Mesenchymal stem cell (in vitro differentiated cells and primary cell): ENCODE measurements at regions not wholly inside any gene's neighbourhood (a gene's known extent, or its start where the extent isn't known, plus 50 kb on each side); places are given as distances from the start of the nearest gene placed in this dataset.
"Not testable (repeated sequence)": the region's sequence is repeated elsewhere in the genome, so short reads cannot be mapped to it uniquely, and the experiment has no call there.

ENCODE experiments used
- DNase-seq: peaks from one replicate; pipeline ENCODE4 v3.0.0-alpha.2; 2013
- H2AFZ ChIP-seq: one replicate; pipeline ENCODE4 v1.6.1; 2013; ENCODE audit warnings: low read depth, mild to moderate bottlenecking, control low read depth, inconsistent platforms, low read length, moderate library complexity
- H2AK5ac ChIP-seq: 2 replicates; pipeline ENCODE4 v1.6.1; 2013; ENCODE audit warnings: low read length, moderate library complexity, mild to moderate bottlenecking, inconsistent platforms; ENCODE audit not compliant: severe bottlenecking
- H2BK120ac ChIP-seq: one replicate; pipeline ENCODE4 v1.6.1; 2013; ENCODE audit warnings: low read depth, mild to moderate bottlenecking, inconsistent platforms, low read length, moderate library complexity
- H2BK12ac ChIP-seq, 2 experiments: one replicate each; pipeline ENCODE4 v1.6.1; 2013; ENCODE audit warnings: inconsistent platforms in 2 of 2, low read length in 2 of 2, mild to moderate bottlenecking in 2 of 2, moderate library complexity in 2 of 2, control low read depth in 1 of 2
- H2BK15ac ChIP-seq: one replicate; pipeline ENCODE4 v1.6.1; 2013; ENCODE audit warnings: mild to moderate bottlenecking, low read depth, inconsistent platforms; ENCODE audit not compliant: poor library complexity, severe bottlenecking
- H2BK5ac ChIP-seq: 2 replicates; pipeline ENCODE4 v1.6.1; 2013; ENCODE audit warnings: low read depth, mild to moderate bottlenecking, low read length, control low read depth, inconsistent platforms; ENCODE audit not compliant: poor library complexity, severe bottlenecking
- H3K14ac ChIP-seq, 2 experiments: one replicate each; pipeline ENCODE4 v1.6.1; 2013; ENCODE audit warnings: inconsistent platforms in 2 of 2, low read length in 2 of 2, control low read depth in 1 of 2, mild to moderate bottlenecking in 1 of 2, moderate library complexity in 1 of 2
- H3K18ac ChIP-seq, 2 experiments: one replicate each; pipeline ENCODE4 v1.6.1; 2013; ENCODE audit warnings: inconsistent platforms in 2 of 2, low read length in 2 of 2, control low read depth in 1 of 2, low read depth in 1 of 2, mild to moderate bottlenecking in 1 of 2
- H3K23ac ChIP-seq, 2 experiments: one replicate each; pipeline ENCODE4 v1.6.1; 2013; ENCODE audit warnings: inconsistent platforms in 2 of 2, low read length in 2 of 2, mild to moderate bottlenecking in 2 of 2, moderate library complexity in 2 of 2, control low read depth in 1 of 2
- H3K27ac ChIP-seq: 2 replicates; pipeline ENCODE4 v1.5.1; 2013; ENCODE audit warnings: mild to moderate bottlenecking, moderate library complexity, low read length, control low read depth, inconsistent platforms; ENCODE audit not compliant: poor library complexity, severe bottlenecking
- H3K27me3 ChIP-seq, 2 experiments: 2 replicates each; pipeline versions ENCODE4 v1.6.1 to v1.7.0; 2013; ENCODE audit warnings: low read length in 2 of 2, mild to moderate bottlenecking in 2 of 2, moderate library complexity in 2 of 2, control low read depth in 1 of 2, inconsistent platforms in 1 of 2; ENCODE audit not compliant: control insufficient read depth in 1 of 2, insufficient read depth in 1 of 2
- H3K36me3 ChIP-seq, 2 experiments: 2 replicates each; pipeline versions ENCODE4 v1.6.1 to v1.7.0; 2013; ENCODE audit warnings: low read length in 2 of 2, control low read depth in 1 of 2, inconsistent platforms in 1 of 2, low read depth in 1 of 2, mild to moderate bottlenecking in 1 of 2; ENCODE audit not compliant: insufficient read depth in 2 of 2, control insufficient read depth in 1 of 2
- H3K4ac ChIP-seq, 2 experiments: one replicate each; pipeline ENCODE4 v1.6.1; 2013; ENCODE audit warnings: inconsistent platforms in 2 of 2, low read length in 2 of 2, mild to moderate bottlenecking in 2 of 2, moderate library complexity in 2 of 2, control low read depth in 1 of 2, low read depth in 1 of 2
- H3K4me1 ChIP-seq: 2 replicates; pipeline ENCODE4 v1.6.1; 2013; ENCODE audit warnings: low read depth, low read length, control low read depth; ENCODE audit not compliant: control insufficient read depth, insufficient read depth
- H3K4me2 ChIP-seq: 2 replicates; pipeline ENCODE4 v1.6.1; 2013; ENCODE audit warnings: low read length, mild to moderate bottlenecking, inconsistent platforms; ENCODE audit not compliant: poor library complexity, severe bottlenecking
- H3K4me3 ChIP-seq, 2 experiments: 2 replicates each; pipeline versions ENCODE4 v1.5.1 to v1.7.0; 2013; ENCODE audit warnings: low read length in 2 of 2, mild to moderate bottlenecking in 2 of 2, control low read depth in 1 of 2, low read depth in 1 of 2; ENCODE audit not compliant: insufficient read depth in 1 of 2
- H3K79me1 ChIP-seq: replicated peaks from 2 replicates; pipeline ENCODE4 v1.6.1; 2013; ENCODE audit warnings: mild to moderate bottlenecking, control low read depth, low read length, inconsistent platforms; ENCODE audit not compliant: poor library complexity, severe bottlenecking
- H3K9ac ChIP-seq: 2 replicates; pipeline ENCODE4 v1.7.0; 2013; ENCODE audit warnings: mild to moderate bottlenecking, low read length, moderate library complexity
- H3K9me3 ChIP-seq: 2 replicates; pipeline ENCODE4 v1.7.0; 2013; ENCODE audit warnings: mild to moderate bottlenecking, low read length; ENCODE audit not compliant: control insufficient read depth
- H4K8ac ChIP-seq: one replicate; pipeline ENCODE4 v1.6.1; 2013; ENCODE audit warnings: inconsistent platforms, mild to moderate bottlenecking, low read length, moderate library complexity
- H4K91ac ChIP-seq: one replicate; pipeline ENCODE4 v1.6.1; 2013; ENCODE audit warnings: mild to moderate bottlenecking, low read length, inconsistent platforms
- WGBS: methylation state at CpG from one replicate; pipeline ENCODE4 v1.1.7; 2013; ENCODE audit warnings: mixed read lengths; 5-methylcytosine and 5-hydroxymethylcytosine counted together

- H2AK5ac ChIP-seq, H3K27ac ChIP-seq, H3K23ac ChIP-seq, H3K9me3 ChIP-seq, H2BK12ac ChIP-seq, H2AFZ ChIP-seq, H4K8ac ChIP-seq, H2BK5ac ChIP-seq, H3K79me1 ChIP-seq, H3K18ac ChIP-seq, H3K4ac ChIP-seq, H3K14ac ChIP-seq, H3K4me3 ChIP-seq, H3K9ac ChIP-seq, H3K36me3 ChIP-seq, H3K4me1 ChIP-seq, H3K27me3 ChIP-seq, H2BK15ac ChIP-seq, H3K4me2 ChIP-seq, H4K91ac ChIP-seq, H2BK120ac ChIP-seq, DNase-seq: not testable (repeated sequence)
- WGBS, result 68% methylated on average over 1 of the region's 1 CpG
Measured at GRCh38 chr18:5830902-5831301, 64.4 kb downstream of the TMEM200C start.

- no peaks in the 10 kb centered on the region for H3K9me3 ChIP-seq
- no peak overlapping the region for H3K14ac ChIP-seq
- no peak overlapping the region for H3K4me3 ChIP-seq
- no peaks in the 10 kb centered on the region for H3K4me1 ChIP-seq
- H3K4ac ChIP-seq, result no peak overlapping the region
- H2AK5ac ChIP-seq, result no peak overlapping the region
- no peak overlapping the region for H3K23ac ChIP-seq
- no peak overlapping the region for H2BK15ac ChIP-seq
- no peak overlapping the region for H3K9ac ChIP-seq
- no peaks in the 10 kb centered on the region for H3K79me1 ChIP-seq
- H4K8ac ChIP-seq, result no peak overlapping the region
- H4K91ac ChIP-seq, result no peak overlapping the region
- no peaks in the 10 kb centered on the region for H3K36me3 ChIP-seq
- no peak overlapping the region for H2AFZ ChIP-seq
- H2BK5ac ChIP-seq, result no peak overlapping the region
- DNase-seq, result no peak
- H3K27ac ChIP-seq, result no peak overlapping the region
- H3K4me2 ChIP-seq, result no peak overlapping the region
- no peak overlapping the region for H2BK120ac ChIP-seq
- H3K18ac ChIP-seq, result no peak overlapping the region
- 80% methylated on average over 1 of the region's 1 CpG for WGBS
- H2BK12ac ChIP-seq, result no peak overlapping the region
- no peaks in the 10 kb centered on the region for H3K27me3 ChIP-seq
Measured at GRCh38 chr18:5828913-5829312, 66.4 kb downstream of the TMEM200C start.

- Histone ChIP-seq H2BK12ac (no peak overlapping the region), H4K8ac (no peak overlapping the region), H2BK120ac (no peak overlapping the region), H3K36me3 (no peaks in the 10 kb centered on the region), H3K27ac (no peak overlapping the region), H3K4me1 (no peaks in the 10 kb centered on the region), H3K9ac (no peak overlapping the region), H3K4me3 (no peak overlapping the region), H2BK5ac (no peak overlapping the region), H3K9me3 (no peaks in the 10 kb centered on the region), H2AK5ac (no peak overlapping the region), H3K14ac (no peak overlapping the region), H3K4ac (no peak overlapping the region), H2AFZ (no peak overlapping the region), H4K91ac (no peak overlapping the region), H3K18ac (no peak overlapping the region), H2BK15ac (no peak overlapping the region), H3K27me3 (no peaks in the 10 kb centered on the region), H3K4me2 (no peak overlapping the region), H3K79me1 (no peaks in the 10 kb centered on the region), H3K23ac (no peak overlapping the region)
- DNase-seq, result no peak
- 73% methylated on average over 3 of the region's 4 CpGs for WGBS
Measured at GRCh38 chr18:5825663-5826062, 69.7 kb downstream of the TMEM200C start.

- Histone ChIP-seq H3K14ac (no peak overlapping the region), H3K18ac (no peak overlapping the region), H3K27me3 (no peaks in the 10 kb centered on the region), H3K9me3 (no peaks in the 10 kb centered on the region), H3K23ac (no peak overlapping the region), H4K8ac (no peak overlapping the region), H2BK12ac (no peak overlapping the region), H3K4me1 (no peaks in the 10 kb centered on the region), H2AFZ (no peak overlapping the region), H3K9ac (no peak overlapping the region), H2AK5ac (no peak overlapping the region), H3K4me2 (no peak overlapping the region), H3K4ac (no peak overlapping the region), H3K79me1 (no peaks in the 10 kb centered on the region), H2BK5ac (no peak overlapping the region), H2BK120ac (no peak overlapping the region), H2BK15ac (no peak overlapping the region), H3K4me3 (no peak overlapping the region), H4K91ac (no peak overlapping the region), H3K27ac (no peak overlapping the region), H3K36me3 (no peaks in the 10 kb centered on the region)
- 35% methylated on average over 5 of the region's 5 CpGs for WGBS
- no peak for DNase-seq
Measured at GRCh38 chr18:5824370-5824984, 70.8 kb downstream of the TMEM200C start.
